Kidney (tissue), 13 donors: ENCODE measurements at regions not wholly inside any gene's neighbourhood (a gene's known extent, or its start where the extent isn't known, plus 50 kb on each side); places are given as distances from the start of the nearest gene placed in this dataset.
A peak's percentile ranks its signal among the peaks of the same experiment; 100 is the strongest.

Experiments used
- DNase-seq, 5 donors: peaks; one replicate each; pipeline ENCODE4 v3.0.0-alpha.2; 2013 to 2020
- FAIRE-seq: peaks from 2 replicates; lab custom pipeline; 2012; peaks lifted over from hg19 to GRCh38; lab: Jason Lieb, UNC
- H3K27ac ChIP-seq, 2 donors: one replicate each; pipeline ENCODE4 v1.7.0; 2013; ENCODE audit warnings: low read depth in 2 of 2, low read length in 2 of 2, inconsistent platforms in 1 of 2
- H3K27me3 ChIP-seq: one replicate; pipeline ENCODE4 v1.7.1; 2013; ENCODE audit warnings: low read length, inconsistent platforms; ENCODE audit not compliant: control insufficient read depth, insufficient read depth
- H3K36me3 ChIP-seq, 3 donors: one replicate each; pipeline versions ENCODE4 v1.7.0 to v1.7.1; 2013; ENCODE audit warnings: low read length in 3 of 3, control low read depth in 1 of 3, inconsistent platforms in 1 of 3; ENCODE audit not compliant: insufficient read depth in 3 of 3, control insufficient read depth in 2 of 3
- H3K4me1 ChIP-seq, 3 donors: one replicate each; pipeline versions ENCODE4 v1.7.0 to v1.7.1; 2013; ENCODE audit warnings: low read length in 3 of 3, inconsistent platforms in 1 of 3, low read depth in 1 of 3; ENCODE audit not compliant: control insufficient read depth in 2 of 3, insufficient read depth in 2 of 3
- H3K4me3 ChIP-seq, 3 donors: one replicate each; pipeline versions ENCODE4 v1.7.0 to v1.8.1; 2013; ENCODE audit warnings: low read length in 3 of 3, control low read depth in 1 of 3, inconsistent platforms in 1 of 3
- H3K9ac ChIP-seq, 3 donors: one replicate each; pipeline versions ENCODE4 v1.7.0 to v1.7.1; 2013; ENCODE audit warnings: low read length in 3 of 3, control low read depth in 1 of 3, inconsistent platforms in 1 of 3
- H3K9me3 ChIP-seq, 3 donors: one replicate each; pipeline versions ENCODE4 v1.7.0 to v1.7.1; 2013; ENCODE audit warnings: low read length in 3 of 3, control low read depth in 1 of 3, inconsistent platforms in 1 of 3; ENCODE audit not compliant: control insufficient read depth in 2 of 3, insufficient read depth in 1 of 3
- intact Hi-C: fragments of 100-400 bp; cut with DNase I; formaldehyde crosslinking; loops from one replicate; pipeline ENCODE4 v1.11.1; 2022
- TF ChIP-seq, protein P1 (sequence below): IDR thresholded peaks from 3 replicates; pipeline ENCODE4 v1.5.1; 2012; ENCODE audit warnings: mild to moderate bottlenecking, moderate library complexity, borderline replicate concordance; ENCODE audit not compliant: insufficient read depth; ENCODE audit errors: extremely low read depth
- donor health status: control.
- donor health status: control.
- donor health status: control.
- donor health status: control.
- donor health status: control.
- donor health status: DM: yes; HTN: yes; CAD: no.
- donor health status: Normal renal cell carcinoma (clear cell type).

DNA sequence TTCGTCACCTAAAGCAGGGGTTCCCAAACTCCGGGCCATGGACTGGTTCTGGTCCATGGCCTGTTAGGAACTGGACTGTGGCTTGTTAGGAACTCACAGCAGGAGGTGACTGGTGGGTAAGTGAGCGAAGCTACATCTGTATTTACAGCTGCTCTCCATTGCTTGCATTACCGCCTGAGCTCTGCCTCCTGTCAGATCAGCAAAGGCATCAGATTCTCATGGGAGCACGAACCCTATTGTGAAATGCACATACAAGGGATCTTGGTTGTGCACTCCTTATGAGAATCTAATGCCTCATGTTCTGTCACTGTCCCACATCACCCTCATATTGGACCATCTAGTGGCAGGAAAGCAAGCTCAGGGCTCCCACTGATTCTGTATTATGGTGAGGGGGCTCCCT is 217.0 kb downstream of the ZFP36L2 start:
- FAIRE-seq, result no peak
- Histone ChIP-seq H3K9ac (no peak overlapping the region), H3K9me3 (no peaks in the 10 kb centered on the region), H3K27me3 (no peaks in the 10 kb centered on the region), H3K4me3 (no peak overlapping the region), H3K4me1 (peaks cover 0 to 16% (median 5%) of the 10 kb centered on the region in 3 donors), H3K36me3 (no peaks in the 10 kb centered on the region), H3K27ac (no peak overlapping the region)
- intact Hi-C loops, result no loop called here
- TF ChIP-seq, protein P1, sequence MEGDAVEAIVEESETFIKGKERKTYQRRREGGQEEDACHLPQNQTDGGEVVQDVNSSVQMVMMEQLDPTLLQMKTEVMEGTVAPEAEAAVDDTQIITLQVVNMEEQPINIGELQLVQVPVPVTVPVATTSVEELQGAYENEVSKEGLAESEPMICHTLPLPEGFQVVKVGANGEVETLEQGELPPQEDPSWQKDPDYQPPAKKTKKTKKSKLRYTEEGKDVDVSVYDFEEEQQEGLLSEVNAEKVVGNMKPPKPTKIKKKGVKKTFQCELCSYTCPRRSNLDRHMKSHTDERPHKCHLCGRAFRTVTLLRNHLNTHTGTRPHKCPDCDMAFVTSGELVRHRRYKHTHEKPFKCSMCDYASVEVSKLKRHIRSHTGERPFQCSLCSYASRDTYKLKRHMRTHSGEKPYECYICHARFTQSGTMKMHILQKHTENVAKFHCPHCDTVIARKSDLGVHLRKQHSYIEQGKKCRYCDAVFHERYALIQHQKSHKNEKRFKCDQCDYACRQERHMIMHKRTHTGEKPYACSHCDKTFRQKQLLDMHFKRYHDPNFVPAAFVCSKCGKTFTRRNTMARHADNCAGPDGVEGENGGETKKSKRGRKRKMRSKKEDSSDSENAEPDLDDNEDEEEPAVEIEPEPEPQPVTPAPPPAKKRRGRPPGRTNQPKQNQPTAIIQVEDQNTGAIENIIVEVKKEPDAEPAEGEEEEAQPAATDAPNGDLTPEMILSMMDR, result no peak
- DNase-seq, result peak in 1 of 5 donors; percentile 17

DNA sequence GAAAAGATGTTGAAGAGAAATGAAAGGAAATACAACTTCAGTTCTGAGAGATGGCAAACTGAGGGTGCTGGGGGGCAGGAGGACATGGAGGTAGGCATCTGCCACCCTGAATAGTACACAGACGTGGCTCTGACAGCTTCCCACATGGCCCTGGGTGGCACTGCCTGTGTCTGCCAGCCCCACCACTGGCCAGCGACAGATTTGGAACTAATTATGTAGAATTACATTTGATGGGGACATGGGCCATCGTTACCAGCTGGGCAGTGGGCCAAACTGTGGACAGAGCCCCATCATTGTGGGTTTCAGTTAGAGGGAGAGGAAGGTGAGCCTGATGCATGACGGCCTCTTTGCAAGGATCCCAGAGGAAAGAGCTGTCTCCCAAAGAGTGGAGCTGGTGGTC is 216.0 kb upstream of the HAAO start:
- DNase-seq, result peak in 1 of 5 donors; percentile 13
- TF ChIP-seq, protein P1, result no peak
- FAIRE-seq, result no peak

GRCh38 chr2:43007901-43008300 is 215.5 kb upstream of the HAAO start:
- peaks cover 0 to 16% (median 5%) of the 10 kb centered on the region in 3 donors for H3K4me1 ChIP-seq
- no peak for FAIRE-seq

More for the DNA sequence above, 216.0 kb upstream of the HAAO start:
- Histone ChIP-seq H3K27me3 (no peaks in the 10 kb centered on the region), H3K9ac (no peak overlapping the region), H3K36me3 (no peaks in the 10 kb centered on the region), H3K4me3 (no peak overlapping the region), H3K27ac (no peak overlapping the region), H3K9me3 (no peaks in the 10 kb centered on the region), H3K4me1 (peaks cover 0 to 16% (median 5%) of the 10 kb centered on the region in 3 donors)
- intact Hi-C loops, result no loop called here

More at GRCh38 chr2:43007901-43008300, 215.5 kb upstream of the HAAO start:
- H3K27ac ChIP-seq, result no peak overlapping the region
- no peaks in the 10 kb centered on the region for H3K27me3 ChIP-seq
- no peaks in the 10 kb centered on the region for H3K36me3 ChIP-seq
- DNase-seq, result peak in 1 of 5 donors; percentile 20
- TF ChIP-seq, protein P1, result no peak
- H3K4me3 ChIP-seq, result no peak overlapping the region
- H3K9me3 ChIP-seq, result no peaks in the 10 kb centered on the region
- H3K9ac ChIP-seq, result no peak overlapping the region
- intact Hi-C loops, result no loop called here
